A549 (cell line): ENCODE measurements at regions not wholly inside any gene's neighbourhood (a gene's known extent, or its start where the extent isn't known, plus 50 kb on each side); places are given as distances from the start of the nearest gene placed in this dataset.

Source experiments
- ATAC-seq, 2 experiments: fragments of 200-7000 bp in 1 of 2; fragments of >200 bp in 1 of 2; cut with Nextera tagmentation in 1 of 2; cut with Tn5 transposase in 1 of 2; 3 replicates each; pipeline versions ENCODE4 v1.8.0 to v1.9.1; 2018 to 2020; ENCODE audit warnings: mild to moderate bottlenecking in 1 of 2, moderate library complexity in 1 of 2
- CTCF ChIA-PET: fragments of 300-600 bp; sonication (Branson Sonifier 250); formaldehyde crosslinking; extraction: SDS; loops from one replicate; lab custom pipeline; 2021; ENCODE audit warnings: antibody characterized with exemption, inconsistent platforms; lab: Yijun Ruan, JAX
- POLR2A ChIA-PET: fragments of 350-600 bp; formaldehyde crosslinking; extraction: SDS; loops from one replicate; lab custom pipeline; 2021; ENCODE audit warnings: antibody characterized with exemption, inconsistent platforms; lab: Yijun Ruan, JAX
- DNase-seq, 2 experiments: peaks; one replicate each; pipeline versions ENCODE4 v3.0.0 to v3.0.0-alpha.2; 2011 to 2016; ENCODE audit warnings: low read depth in 1 of 2, low spot score in 1 of 2
- FAIRE-seq: peaks from 2 replicates; lab custom pipeline; 2011; peaks lifted over from hg19 to GRCh38; lab: Jason Lieb, UNC
- H3K27ac ChIP-seq, 2 experiments: fragments of >200 bp; sonication (Bioruptor Twin); formaldehyde crosslinking; 3 replicates each; pipeline ENCODE4 v1.5.1; 2016 to 2017
- H3K4me1 ChIP-seq: fragments of >200 bp; sonication (Bioruptor Twin); formaldehyde crosslinking; 3 replicates; pipeline ENCODE4 v1.6.1; 2016
- H3K4me2 ChIP-seq: fragments of >200 bp; sonication (Bioruptor Twin); formaldehyde crosslinking; 3 replicates; pipeline ENCODE4 v1.6.1; 2016
- H3K4me3 ChIP-seq: fragments of >200 bp; sonication (Bioruptor Twin); formaldehyde crosslinking; 3 replicates; pipeline ENCODE4 v1.5.1; 2016
- H3K9me3 ChIP-seq: fragments of >200 bp; sonication (Bioruptor Twin); formaldehyde crosslinking; 3 replicates; pipeline ENCODE4 v1.6.1; 2016
- ATOH8 ChIP-seq: fragments of 250-450 bp; sonication (Bioruptor Pico); IDR thresholded peaks from 2 replicates; pipeline ENCODE4 v1.5.0; 2020; ENCODE audit warnings: low read depth, mild to moderate bottlenecking, moderate library complexity
- CHD4 ChIP-seq: fragments of 200-600 bp; sonication (generic); IDR thresholded peaks from 2 replicates; pipeline ENCODE4 v1.6.1; 2016; ENCODE audit warnings: antibody characterized with exemption, mild to moderate bottlenecking, borderline replicate concordance
- CTCF ChIP-seq: fragments of >200 bp; sonication (Bioruptor Twin); formaldehyde crosslinking; IDR thresholded peaks from 3 replicates; pipeline ENCODE4 v1.5.1; 2016
- EP300 ChIP-seq, 2 experiments: fragments of >200 bp; sonication (Bioruptor Twin); formaldehyde crosslinking; IDR thresholded peaks; 2 replicates in 1 of 2; 3 replicates in 1 of 2; pipeline ENCODE4 v1.6.1; 2016 to 2017
- ESRRA ChIP-seq: fragments of 150-350 bp; IDR thresholded peaks from 2 replicates; pipeline ENCODE4 v1.6.1; 2014; ENCODE audit warnings: mild to moderate bottlenecking, low read length, borderline replicate concordance
- FOSB ChIP-seq: fragments of 250-450 bp; sonication (Bioruptor Pico); IDR thresholded peaks from 2 replicates; pipeline ENCODE4 v1.5.0; 2020; ENCODE audit warnings: mild to moderate bottlenecking, moderate library complexity
- FOXS1 ChIP-seq: fragments of 250-450 bp; sonication (Bioruptor Pico); IDR thresholded peaks from 2 replicates; pipeline ENCODE4 v1.5.0; 2020; ENCODE audit warnings: mild to moderate bottlenecking, moderate library complexity
- GATA3 ChIP-seq: IDR thresholded peaks from 2 replicates; pipeline ENCODE4 v1.6.1; 2012; ENCODE audit warnings: borderline replicate concordance
- HEYL ChIP-seq: fragments of 250-450 bp; sonication (Bioruptor Pico); IDR thresholded peaks from 2 replicates; pipeline ENCODE4 v1.8.0; 2021; ENCODE audit warnings: mild to moderate bottlenecking, moderate library complexity
- HOXB13 ChIP-seq: fragments of 250-450 bp; sonication (Bioruptor Pico); IDR thresholded peaks from 2 replicates; pipeline ENCODE4 v1.5.0; 2020; ENCODE audit warnings: low read depth, mild to moderate bottlenecking, moderate library complexity
- HOXB5 ChIP-seq: fragments of 250-450 bp; sonication (Bioruptor Pico); IDR thresholded peaks from 2 replicates; pipeline ENCODE4 v1.5.0; 2020; ENCODE audit warnings: mild to moderate bottlenecking, moderate library complexity
- JUN ChIP-seq, 2 experiments: fragments of >200 bp; sonication (Bioruptor Twin); formaldehyde crosslinking; IDR thresholded peaks; 2 replicates in 1 of 2; 3 replicates in 1 of 2; pipeline ENCODE4 v1.6.1; 2016 to 2017
- KDM1A ChIP-seq: fragments of 200-600 bp; sonication (generic); IDR thresholded peaks from 2 replicates; pipeline ENCODE4 v1.6.1; 2016; ENCODE audit warnings: low read depth, mild to moderate bottlenecking
- KDM5A ChIP-seq: fragments of 200-600 bp; sonication (generic); IDR thresholded peaks from 2 replicates; pipeline ENCODE4 v1.6.1; 2016; ENCODE audit warnings: antibody characterized with exemption, mild to moderate bottlenecking
- MAZ ChIP-seq: fragments of 150-350 bp; IDR thresholded peaks from 2 replicates; pipeline ENCODE4 v1.6.1; 2014; ENCODE audit warnings: antibody characterized with exemption, low read depth, low read length, borderline replicate concordance
- MYC ChIP-seq: IDR thresholded peaks from 2 replicates; pipeline ENCODE4 v1.6.1; 2012; ENCODE audit warnings: mild to moderate bottlenecking, inconsistent platforms, low read length, improper control_type of control experiment, borderline replicate concordance
- NFE2L2 ChIP-seq: fragments of 150-350 bp; conservative IDR thresholded peaks from 2 replicates; pipeline ENCODE4 v1.6.1; 2014; ENCODE audit warnings: low read length
- NR3C1 ChIP-seq: fragments of >200 bp; sonication (Bioruptor Twin); formaldehyde crosslinking; IDR thresholded peaks from 3 replicates; pipeline ENCODE4 v1.6.1; 2017
- RARB ChIP-seq: fragments of 250-450 bp; sonication (Bioruptor Pico); IDR thresholded peaks from 2 replicates; pipeline ENCODE4 v1.8.0; 2021; ENCODE audit warnings: mild to moderate bottlenecking, moderate library complexity
- RNF2 ChIP-seq: fragments of 200-600 bp; sonication (generic); IDR thresholded peaks from 2 replicates; pipeline ENCODE4 v1.6.1; 2016; ENCODE audit warnings: low read depth, mild to moderate bottlenecking, antibody characterized with exemption, moderate library complexity, borderline replicate concordance
- USF2 ChIP-seq: fragments of 450-650 bp; IDR thresholded peaks from 2 replicates; pipeline ENCODE4 v1.6.1; 2014; ENCODE audit warnings: antibody characterized with exemption
- ZC3H11A ChIP-seq: fragments of 450-650 bp; IDR thresholded peaks from 2 replicates; pipeline ENCODE4 v1.6.1; 2014; ENCODE audit warnings: antibody characterized with exemption, mild to moderate bottlenecking
- ZFP36 ChIP-seq: fragments of 450-650 bp; IDR thresholded peaks from 2 replicates; pipeline ENCODE4 v1.6.1; 2014; ENCODE audit warnings: borderline replicate concordance; ENCODE audit not compliant: partially characterized antibody
- ZNF302 ChIP-seq: fragments of 250-450 bp; sonication (Bioruptor Pico); IDR thresholded peaks from 2 replicates; pipeline ENCODE4 v1.9.0; 2021; ENCODE audit warnings: inconsistent platforms, mild to moderate bottlenecking, moderate library complexity
- WGBS: methylation state at CpG from one replicate; pipeline ENCODE4 v1.1.6; 2017; ENCODE audit errors: missing lambda C conversion rate; 5-methylcytosine and 5-hydroxymethylcytosine counted together

GRCh38 chr16:5188318-5188988, 90.9 kb upstream of the EEF2KMT start:
- CTCF ChIA-PET: interaction anchor here (1.2 kb wide), 1 partner anchor 13 kb away, joined by 4 read pairs; no protein-coding TSS in a partner anchor
- Histone ChIP-seq H3K4me2 (no peak overlapping the region), H3K9me3 (no peaks in the 10 kb centered on the region), H3K4me1 (no peaks in the 10 kb centered on the region), H3K4me3 (no peak overlapping the region), H3K27ac (no peak overlapping the region)
- ATAC-seq: no peak
- TF ChIP-seq FOXS1 (no peak), CTCF (no peak), HEYL (CRISPR knock-in tag) (no peak), KDM1A (no peak), USF2 (no peak), GATA3 (no peak), HOXB13 (CRISPR knock-in tag) (no peak), ZFP36 (no peak), EP300 (IDR thresholded peaks at IDR 0.05) (no peak), RARB (no peak), KDM5A (no peak)
- 5% methylated on average over 10 of the region's 10 CpGs for WGBS
- no peak for FAIRE-seq
- no peak for DNase-seq
- POLR2A ChIA-PET: no interaction called here

GRCh38 chr16:5187402-5187952, 89.9 kb upstream of the EEF2KMT start:
- no peak for TF ChIP-seq KDM1A
- no peak for TF ChIP-seq ZC3H11A
- TF ChIP-seq ESRRA: no peak
- no peak for TF ChIP-seq CHD4
- no peak for TF ChIP-seq HOXB5
- TF ChIP-seq NR3C1: no peak
- no peak for TF ChIP-seq RNF2
- TF ChIP-seq ZNF302: no peak
- TF ChIP-seq, all 56 proteins: peak for 0
- no peaks in the 10 kb centered on the region for H3K4me1 ChIP-seq
- ATAC-seq: no peak
- ChIA-PET CTCF (no interaction called here), POLR2A (no interaction called here)
- no peak overlapping the region for H3K27ac ChIP-seq
- H3K9me3 ChIP-seq: no peaks in the 10 kb centered on the region
- no peak for FAIRE-seq
- H3K4me2 ChIP-seq: no peak overlapping the region
- no peak overlapping the region for H3K4me3 ChIP-seq
- WGBS: 18% methylated on average over 14 of the region's 14 CpGs
- no peak for DNase-seq

- DNase-seq: no peak
- Histone ChIP-seq H3K4me1 (no peaks in the 10 kb centered on the region), H3K9me3 (no peaks in the 10 kb centered on the region), H3K4me2 (no peak overlapping the region), H3K27ac (no peak overlapping the region), H3K4me3 (no peak overlapping the region)
- CTCF ChIA-PET: no interaction called here
- TF ChIP-seq HOXB5 (no peak), NR3C1 (no peak), GATA3 (no peak), MAZ (no peak), FOSB (CRISPR knock-in tag) (no peak), NFE2L2 (no peak), ATOH8 (no peak), JUN (IDR thresholded peaks at IDR 0.05) (no peak), MYC (no peak), FOXS1 (no peak)
- POLR2A ChIA-PET: no interaction called here
- no peak for FAIRE-seq
- 65% methylated on average over 8 of the region's 34 CpGs for WGBS
- ATAC-seq: no peak
Measured at GRCh38 chr16:5186381-5186903, 88.8 kb upstream of the EEF2KMT start.
